GM19324 (cell line): ENCODE measurements at regions not wholly inside any gene's neighbourhood (a gene's known extent, or its start where the extent isn't known, plus 50 kb on each side); places are given as distances from the start of the nearest gene placed in this dataset.
"Not testable (repeated sequence)": the region's sequence is repeated elsewhere in the genome, so short reads cannot be mapped to it uniquely, and the experiment has no call there.

ENCODE experiments used
- ATAC-seq: cut with Tn5 transposase; IDR thresholded peaks from one replicate; pipeline ENCODE4 v1.9.1; 2021; ENCODE audit warnings: mild to moderate bottlenecking, moderate library complexity; ENCODE audit not compliant: unreplicated experiment, low FRiP score

- ATAC-seq: no peak
Observed at GRCh38 chr19:29060813-29061364, 152.1 kb downstream of the UQCRFS1 start.

GRCh38 chr19:29056535-29056934, 156.4 kb downstream of the UQCRFS1 start:
- no peak for ATAC-seq

- no peak for ATAC-seq
Observed at GRCh38 chr19:29054886-29055675, 157.9 kb downstream of the UQCRFS1 start.

- no peak for ATAC-seq
Observed at GRCh38 chr19:29048873-29049272, 164.1 kb downstream of the UQCRFS1 start.

- no peak for ATAC-seq
Observed at GRCh38 chr19:29045679-29046254, 167.2 kb downstream of the UQCRFS1 start.

- no peak for ATAC-seq
Observed at GRCh38 chr19:29044037-29044436, 168.9 kb downstream of the UQCRFS1 start.

GRCh38 chr19:29042450-29042849, 170.5 kb downstream of the UQCRFS1 start:
- no peak for ATAC-seq

GRCh38 chr19:29040951-29041350, 172.0 kb downstream of the UQCRFS1 start:
- no peak for ATAC-seq

GRCh38 chr19:29040292-29040691, 172.7 kb downstream of the UQCRFS1 start:
- ATAC-seq: no peak

- ATAC-seq: not testable (repeated sequence)
Observed at GRCh38 chr19:29039036-29039435, 173.9 kb downstream of the UQCRFS1 start.

GRCh38 chr19:29031216-29031615, 181.7 kb downstream of the UQCRFS1 start:
- no peak for ATAC-seq

GRCh38 chr19:29029268-29029958, 183.5 kb downstream of the UQCRFS1 start:
- ATAC-seq: no peak

GRCh38 chr19:29022599-29022998, 190.4 kb downstream of the UQCRFS1 start:
- ATAC-seq: no peak

- no peak for ATAC-seq
Observed at GRCh38 chr19:29022165-29022564, 190.8 kb downstream of the UQCRFS1 start.

- ATAC-seq: no peak
Observed at GRCh38 chr19:29021232-29021916, 191.6 kb downstream of the UQCRFS1 start.

- ATAC-seq: no peak
Observed at GRCh38 chr19:29019403-29019802, 193.5 kb downstream of the UQCRFS1 start.

- ATAC-seq: no peak
Observed at GRCh38 chr19:29018542-29018941, 194.4 kb downstream of the UQCRFS1 start.

GRCh38 chr19:29017788-29018187, 195.2 kb downstream of the UQCRFS1 start:
- ATAC-seq: no peak

- ATAC-seq: no peak
Observed at GRCh38 chr19:29016926-29017760, 195.8 kb downstream of the UQCRFS1 start.

- no peak for ATAC-seq
Observed at GRCh38 chr19:29016353-29016752, 196.6 kb downstream of the UQCRFS1 start.
